ENCODE measurements at regions not wholly inside any gene's neighbourhood (a gene's known extent, or its start where the extent isn't known, plus 50 kb on each side); places are given as distances from the start of the nearest gene placed in this dataset.

GRCh38 chr19:28417361-28417760, 795.6 kb downstream of the UQCRFS1 start:
- H3K36me3 Mint-ChIP-seq (ENCODE audit: low read depth): no peaks in the 10 kb centered on the region
- H3K4me1 Mint-ChIP-seq (ENCODE audit: low read depth): peaks cover 20% of the 10 kb centered on the region
- no peak overlapping the region for H3K4me3 Mint-ChIP-seq
- H3K27ac Mint-ChIP-seq: no peak overlapping the region
- peaks cover 6% of the 10 kb centered on the region for H3K9me3 Mint-ChIP-seq
- no peaks in the 10 kb centered on the region for H3K27me3 Mint-ChIP-seq (ENCODE audit: low read depth)

- Mint-ChIP-seq H3K4me3 (no peak overlapping the region), H3K27me3 (ENCODE audit: low read depth) (no peaks in the 10 kb centered on the region), H3K4me1 (ENCODE audit: low read depth) (peaks cover 11% of the 10 kb centered on the region), H3K36me3 (ENCODE audit: low read depth) (no peaks in the 10 kb centered on the region), H3K27ac (no peak overlapping the region), H3K9me3 (peaks cover 6% of the 10 kb centered on the region)
These were observed 796.7 kb downstream of the UQCRFS1 start for GRCh38 chr19:28416245-28416644.

- Mint-ChIP-seq H3K9me3 (peaks cover 6% of the 10 kb centered on the region), H3K36me3 (ENCODE audit: low read depth) (no peaks in the 10 kb centered on the region), H3K4me1 (ENCODE audit: low read depth) (peaks cover 4% of the 10 kb centered on the region), H3K27ac (no peak overlapping the region), H3K27me3 (ENCODE audit: low read depth) (no peaks in the 10 kb centered on the region), H3K4me3 (no peak overlapping the region)
These were observed 798.2 kb downstream of the UQCRFS1 start for GRCh38 chr19:28414748-28415147.

- H3K4me3 Mint-ChIP-seq: no peak overlapping the region
- H3K27me3 Mint-ChIP-seq (ENCODE audit: low read depth): no peaks in the 10 kb centered on the region
- no peak overlapping the region for H3K27ac Mint-ChIP-seq
- no peaks in the 10 kb centered on the region for H3K9me3 Mint-ChIP-seq
- H3K36me3 Mint-ChIP-seq (ENCODE audit: low read depth): no peaks in the 10 kb centered on the region
- peaks cover 17% of the 10 kb centered on the region for H3K4me1 Mint-ChIP-seq (ENCODE audit: low read depth)
These were observed 803.1 kb downstream of the UQCRFS1 start for GRCh38 chr19:28409859-28410258.

- H3K4me1 Mint-ChIP-seq (ENCODE audit: low read depth): peaks cover 33% of the 10 kb centered on the region
- H3K4me3 Mint-ChIP-seq: no peak overlapping the region
- no peaks in the 10 kb centered on the region for H3K36me3 Mint-ChIP-seq (ENCODE audit: low read depth)
- H3K27ac Mint-ChIP-seq: no peak overlapping the region
- H3K9me3 Mint-ChIP-seq: no peaks in the 10 kb centered on the region
- H3K27me3 Mint-ChIP-seq (ENCODE audit: low read depth): no peaks in the 10 kb centered on the region
These were observed 806.0 kb downstream of the UQCRFS1 start for GRCh38 chr19:28406966-28407365.

- no peaks in the 10 kb centered on the region for H3K27me3 Mint-ChIP-seq (ENCODE audit: low read depth)
- H3K4me3 Mint-ChIP-seq: no peak overlapping the region
- H3K9me3 Mint-ChIP-seq: peaks cover 6% of the 10 kb centered on the region
- H3K27ac Mint-ChIP-seq: no peak overlapping the region
- H3K4me1 Mint-ChIP-seq (ENCODE audit: low read depth): peaks cover 48% of the 10 kb centered on the region
- H3K36me3 Mint-ChIP-seq (ENCODE audit: low read depth): peaks cover 3% of the 10 kb centered on the region
These were observed 807.6 kb downstream of the UQCRFS1 start for GRCh38 chr19:28405346-28405742.

- peaks cover 6% of the 10 kb centered on the region for H3K36me3 Mint-ChIP-seq (ENCODE audit: low read depth)
- H3K27me3 Mint-ChIP-seq (ENCODE audit: low read depth): no peaks in the 10 kb centered on the region
These were observed 808.5 kb downstream of the UQCRFS1 start for GRCh38 chr19:28404472-28404871.

GRCh38 chr19:28403690-28404089, 809.3 kb downstream of the UQCRFS1 start:
- Mint-ChIP-seq H3K9me3 (peaks cover 18% of the 10 kb centered on the region), H3K4me3 (no peak overlapping the region), H3K4me1 (ENCODE audit: low read depth) (peaks cover 41% of the 10 kb centered on the region), H3K27ac (peak overlapping the region; percentile 46), H3K36me3 (ENCODE audit: low read depth) (peaks cover 8% of the 10 kb centered on the region), H3K27me3 (ENCODE audit: low read depth) (no peaks in the 10 kb centered on the region)

More at GRCh38 chr19:28404472-28404871, 808.5 kb downstream of the UQCRFS1 start:
- Mint-ChIP-seq H3K9me3 (peaks cover 13% of the 10 kb centered on the region), H3K27ac (no peak overlapping the region), H3K4me3 (no peak overlapping the region), H3K4me1 (ENCODE audit: low read depth) (peaks cover 45% of the 10 kb centered on the region)

GRCh38 chr19:28402701-28403290, 810.2 kb downstream of the UQCRFS1 start:
- no peaks in the 10 kb centered on the region for H3K27me3 Mint-ChIP-seq (ENCODE audit: low read depth)
- H3K27ac Mint-ChIP-seq: peak overlapping the region; percentile 37
- peaks cover 18% of the 10 kb centered on the region for H3K9me3 Mint-ChIP-seq
- H3K4me3 Mint-ChIP-seq: no peak overlapping the region
- H3K4me1 Mint-ChIP-seq (ENCODE audit: low read depth): peaks cover 40% of the 10 kb centered on the region
- H3K36me3 Mint-ChIP-seq (ENCODE audit: low read depth): peaks cover 8% of the 10 kb centered on the region

- Mint-ChIP-seq H3K9me3 (peaks cover 18% of the 10 kb centered on the region), H3K36me3 (ENCODE audit: low read depth) (peaks cover 8% of the 10 kb centered on the region), H3K27me3 (ENCODE audit: low read depth) (no peaks in the 10 kb centered on the region), H3K4me1 (ENCODE audit: low read depth) (peaks cover 39% of the 10 kb centered on the region), H3K4me3 (no peak overlapping the region), H3K27ac (peak overlapping the region; percentile 51)
These were observed 811.1 kb downstream of the UQCRFS1 start for GRCh38 chr19:28401739-28402424.

GRCh38 chr19:28400953-28401671, 811.8 kb downstream of the UQCRFS1 start:
- peaks cover 35% of the 10 kb centered on the region for H3K4me1 Mint-ChIP-seq (ENCODE audit: low read depth)
- peaks cover 8% of the 10 kb centered on the region for H3K36me3 Mint-ChIP-seq (ENCODE audit: low read depth)
- H3K27me3 Mint-ChIP-seq (ENCODE audit: low read depth): no peaks in the 10 kb centered on the region
- no peak overlapping the region for H3K4me3 Mint-ChIP-seq
- H3K27ac Mint-ChIP-seq: peak overlapping the region; percentile 29
- H3K9me3 Mint-ChIP-seq: peaks cover 18% of the 10 kb centered on the region

- H3K27ac Mint-ChIP-seq: no peak overlapping the region
- no peaks in the 10 kb centered on the region for H3K27me3 Mint-ChIP-seq (ENCODE audit: low read depth)
- no peak overlapping the region for H3K4me3 Mint-ChIP-seq
- peaks cover 18% of the 10 kb centered on the region for H3K9me3 Mint-ChIP-seq
- peaks cover 10% of the 10 kb centered on the region for H3K36me3 Mint-ChIP-seq (ENCODE audit: low read depth)
- peaks cover 46% of the 10 kb centered on the region for H3K4me1 Mint-ChIP-seq (ENCODE audit: low read depth)
These were observed 813.8 kb downstream of the UQCRFS1 start for GRCh38 chr19:28399187-28399586.

GRCh38 chr19:28397800-28398199, 815.2 kb downstream of the UQCRFS1 start:
- peaks cover 10% of the 10 kb centered on the region for H3K36me3 Mint-ChIP-seq (ENCODE audit: low read depth)
- no peak overlapping the region for H3K27ac Mint-ChIP-seq
- peaks cover 46% of the 10 kb centered on the region for H3K4me1 Mint-ChIP-seq (ENCODE audit: low read depth)
- no peaks in the 10 kb centered on the region for H3K27me3 Mint-ChIP-seq (ENCODE audit: low read depth)
- H3K9me3 Mint-ChIP-seq: peaks cover 18% of the 10 kb centered on the region
- no peak overlapping the region for H3K4me3 Mint-ChIP-seq

- Mint-ChIP-seq H3K27me3 (ENCODE audit: low read depth) (no peaks in the 10 kb centered on the region), H3K4me3 (no peak overlapping the region), H3K9me3 (peaks cover 18% of the 10 kb centered on the region), H3K4me1 (ENCODE audit: low read depth) (peaks cover 43% of the 10 kb centered on the region), H3K27ac (no peak overlapping the region), H3K36me3 (ENCODE audit: low read depth) (peaks cover 10% of the 10 kb centered on the region)
These were observed 815.6 kb downstream of the UQCRFS1 start for GRCh38 chr19:28397306-28397705.
